ENCODE measurements at regions not wholly inside any gene's neighbourhood (a gene's known extent, or its start where the extent isn't known, plus 50 kb on each side); places are given as distances from the start of the nearest gene placed in this dataset.

DNA sequence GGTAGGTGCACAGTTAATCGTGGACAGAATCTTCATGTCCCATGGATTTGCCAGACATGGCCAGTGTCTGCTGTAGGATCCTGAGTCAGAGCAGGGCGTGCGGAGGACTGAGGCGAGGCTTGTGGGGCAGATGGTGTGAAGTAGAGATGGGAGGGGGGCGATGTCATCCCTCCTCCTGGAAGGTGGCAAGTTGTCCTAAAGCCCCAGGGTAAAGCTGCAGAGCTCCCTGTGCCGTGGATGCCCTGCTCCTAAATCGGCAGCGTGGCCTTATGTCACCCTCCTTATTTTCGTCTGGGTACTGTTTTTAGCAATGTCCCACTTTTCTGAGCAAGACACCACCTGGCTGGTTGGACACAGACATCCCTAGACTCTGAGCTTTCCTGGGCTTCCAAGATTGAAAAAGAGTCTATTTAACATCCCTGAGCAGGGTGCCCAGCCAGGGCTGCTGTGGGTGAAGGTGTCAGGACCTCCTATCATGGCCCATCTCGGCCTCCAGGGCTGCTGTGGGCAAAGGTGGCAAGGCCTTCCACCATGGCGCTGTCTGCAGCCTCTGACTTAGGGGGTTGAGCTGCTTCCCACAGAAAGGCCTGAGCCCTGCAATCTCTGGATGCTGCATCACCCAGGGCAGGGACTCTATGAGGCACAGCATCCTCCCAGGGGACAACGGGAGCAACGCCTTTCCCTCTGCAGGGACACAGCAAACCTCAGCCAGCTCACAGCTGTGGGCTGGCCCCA, 145.4 kb downstream of the TTLL2 start:
- no peak overlapping the region for H3K4me2 ChIP-seq (ENCODE audit: low read length)
- no peaks in the 10 kb centered on the region for H3K9me3 ChIP-seq (ENCODE audit: control insufficient read depth in 1 of 2, insufficient read depth in 1 of 2, low read depth in 1 of 2, low read length in 2 of 2)
- H3K36me3 ChIP-seq (ENCODE audit: control insufficient read depth in 1 of 2, insufficient read depth in 2 of 2, low read length in 2 of 2), result no peaks in the 10 kb centered on the region
- CTCF ChIA-PET, result no interaction called here
- H3K9ac ChIP-seq (ENCODE audit: low read length), result no peak overlapping the region
- no peaks in the 10 kb centered on the region for H4K20me1 ChIP-seq (ENCODE audit: insufficient read depth)
- no peaks in the 10 kb centered on the region for H3K9me2 ChIP-seq (ENCODE audit: insufficient read depth)
- H3K27ac ChIP-seq (ENCODE audit: low read depth, low read length), result no peak overlapping the region
- no peaks in the 10 kb centered on the region for H3K79me2 ChIP-seq (ENCODE audit: insufficient read depth, low read length)
- H2AFZ ChIP-seq (ENCODE audit: low read depth, low read length, poor library complexity, severe bottlenecking), result no peak overlapping the region
- POLR2A ChIA-PET, result no interaction called here
- BruUV-seq (replicated peaks), result no TSS peak
- TF ChIP-seq SRF (IDR thresholded peaks at IDR 0.05; ENCODE audit: low read depth) (no peak), EZH2phosphoT487 (IDR thresholded peaks at IDR 0.05; ENCODE audit: borderline replicate concordance) (no peak), YY1 (IDR thresholded peaks at IDR 0.05; ENCODE audit: extremely low read depth, insufficient replicate concordance, low read depth, low read length) (no peak), SP1 (IDR thresholded peaks at IDR 0.05; ENCODE audit: low read depth) (no peak), REST (IDR thresholded peaks at IDR 0.05; ENCODE audit: low read depth) (no peak), FOSL1 (IDR thresholded peaks at IDR 0.05; ENCODE audit: low read depth) (no peak), RAD21 (IDR thresholded peaks at IDR 0.05; ENCODE audit: low read depth) (no peak), ZNF274 (IDR thresholded peaks at IDR 0.05; ENCODE audit: low read depth, low read length) (no peak), POLR2A (IDR thresholded peaks at IDR 0.05; ENCODE audit: borderline replicate concordance, extremely low read depth, insufficient read depth, insufficient read length) (no peak)
- TF ChIP-seq, protein P1, sequence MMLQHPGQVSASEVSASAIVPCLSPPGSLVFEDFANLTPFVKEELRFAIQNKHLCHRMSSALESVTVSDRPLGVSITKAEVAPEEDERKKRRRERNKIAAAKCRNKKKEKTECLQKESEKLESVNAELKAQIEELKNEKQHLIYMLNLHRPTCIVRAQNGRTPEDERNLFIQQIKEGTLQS (IDR thresholded peaks at IDR 0.05), result no peak
- TF ChIP-seq, protein P2, sequence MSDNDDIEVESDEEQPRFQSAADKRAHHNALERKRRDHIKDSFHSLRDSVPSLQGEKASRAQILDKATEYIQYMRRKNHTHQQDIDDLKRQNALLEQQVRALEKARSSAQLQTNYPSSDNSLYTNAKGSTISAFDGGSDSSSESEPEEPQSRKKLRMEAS (IDR thresholded peaks at IDR 0.05), result no peak
- RAD21 ChIA-PET (ENCODE audit: low non-redundant PET in 1 of 2, low total read pairs in 2 of 2, uncharacterized antibody in 2 of 2, unreplicated experiment in 2 of 2), result no interaction called here
- no peak for DNase-seq (ENCODE audit: low read depth, low spot score)
- intact Hi-C loops (cut with micrococcal nuclease), result no loop called here
- 0 out of 2 replicates have a peak, but pooled peaks cover 3% of the 10 kb centered on the region for H3K27me3 ChIP-seq (ENCODE audit: insufficient read depth, low read length)
- no peak overlapping the region for H3K4me3 ChIP-seq (replicated peaks in 1 of 2; ENCODE audit: low read depth in 1 of 2, low read length in 2 of 2)
- no peaks in the 10 kb centered on the region for H3K4me1 ChIP-seq (ENCODE audit: control insufficient read depth in 1 of 2, insufficient read depth in 2 of 2, low read length in 2 of 2)
- no peak for ATAC-seq

All from HCT116 (cell line).